H9 (cell line): ENCODE measurements at regions not wholly inside any gene's neighbourhood (a gene's known extent, or its start where the extent isn't known, plus 50 kb on each side); places are given as distances from the start of the nearest gene placed in this dataset.

Experiments used
- DNase-seq: peaks from one replicate; pipeline ENCODE4 v3.0.0-alpha.2; 2017
- H2AFZ ChIP-seq: one replicate; pipeline ENCODE4 v1.6.1; 2013; ENCODE audit warnings: mild to moderate bottlenecking, low read length, control low read depth, moderate library complexity
- H2AK5ac ChIP-seq: 2 replicates; pipeline ENCODE4 v1.6.1; 2013; ENCODE audit warnings: low read length, control low read depth, mixed read lengths; ENCODE audit not compliant: insufficient read length
- H2BK120ac ChIP-seq: one replicate; pipeline ENCODE4 v1.6.1; 2013; ENCODE audit warnings: low read depth, mild to moderate bottlenecking, low read length, control low read depth, inconsistent platforms; ENCODE audit not compliant: poor library complexity, severe bottlenecking
- H2BK12ac ChIP-seq: 2 replicates; pipeline ENCODE4 v1.6.1; 2013; ENCODE audit warnings: low read length, control low read depth, mixed read lengths, low read depth; ENCODE audit not compliant: insufficient read length
- H2BK15ac ChIP-seq: 2 replicates; pipeline ENCODE4 v1.6.1; 2013; ENCODE audit warnings: low read depth, low read length, control low read depth
- H2BK20ac ChIP-seq: one replicate; pipeline ENCODE4 v1.6.1; 2013; ENCODE audit warnings: low read depth, mild to moderate bottlenecking, low read length, control low read depth, inconsistent platforms; ENCODE audit not compliant: poor library complexity, severe bottlenecking
- H2BK5ac ChIP-seq: 2 replicates; pipeline ENCODE4 v1.6.1; 2013; ENCODE audit warnings: low read length, control low read depth, mixed read lengths; ENCODE audit not compliant: insufficient read length
- H3K14ac ChIP-seq: 2 replicates; pipeline ENCODE4 v1.6.1; 2013; ENCODE audit warnings: low read length, control low read depth; ENCODE audit not compliant: insufficient read depth
- H3K18ac ChIP-seq: 2 replicates; pipeline ENCODE4 v1.6.1; 2013; ENCODE audit warnings: low read depth, mild to moderate bottlenecking, mixed read lengths, low read length, control low read depth; ENCODE audit not compliant: insufficient read length
- H3K23ac ChIP-seq: 2 replicates; pipeline ENCODE4 v1.6.1; 2013; ENCODE audit warnings: low read length, control low read depth, mixed read lengths, low read depth; ENCODE audit not compliant: insufficient read length
- H3K23me2 ChIP-seq: 2 replicates; pipeline ENCODE4 v1.6.1; 2013; ENCODE audit warnings: low read depth, mild to moderate bottlenecking, mixed read lengths, low read length, control low read depth; ENCODE audit not compliant: insufficient read length, poor library complexity, severe bottlenecking
- H3K27ac ChIP-seq: 2 replicates; pipeline ENCODE4 v1.5.1; 2013; ENCODE audit warnings: low read length, control low read depth, mixed read lengths, low read depth; ENCODE audit not compliant: insufficient read length
- H3K27me3 ChIP-seq: 2 replicates; pipeline ENCODE4 v1.6.1; 2013; ENCODE audit warnings: low read length, control low read depth, inconsistent platforms; ENCODE audit not compliant: insufficient read depth
- H3K4ac ChIP-seq: 2 replicates; pipeline ENCODE4 v1.6.1; 2013; ENCODE audit warnings: low read depth, mild to moderate bottlenecking, control low read depth, inconsistent platforms, low read length, moderate library complexity
- H3K4me1 ChIP-seq: 2 replicates; pipeline ENCODE4 v1.6.1; 2013; ENCODE audit warnings: low read length, control low read depth, inconsistent platforms; ENCODE audit not compliant: insufficient read depth
- H3K4me2 ChIP-seq: 2 replicates; pipeline ENCODE4 v1.6.1; 2013; ENCODE audit warnings: low read length, control low read depth, mixed read lengths; ENCODE audit not compliant: insufficient read length, insufficient read depth
- H3K56ac ChIP-seq: 2 replicates; pipeline ENCODE4 v1.6.1; 2013; ENCODE audit warnings: low read depth, mild to moderate bottlenecking, mixed read lengths, low read length, control low read depth; ENCODE audit not compliant: insufficient read length
- H3K79me1 ChIP-seq: 2 replicates; pipeline ENCODE4 v1.6.1; 2013; ENCODE audit warnings: low read depth, mild to moderate bottlenecking, moderate library complexity, low read length, control low read depth, inconsistent platforms; ENCODE audit not compliant: insufficient read depth, poor library complexity, severe bottlenecking
- H3K79me2 ChIP-seq: 2 replicates; pipeline ENCODE4 v1.6.1; 2013; ENCODE audit warnings: low read length, control low read depth, inconsistent platforms; ENCODE audit not compliant: insufficient read depth
- H3K9ac ChIP-seq: 2 replicates; pipeline ENCODE4 v1.6.1; 2013; ENCODE audit warnings: low read length, control low read depth, mixed read lengths; ENCODE audit not compliant: insufficient read length; ENCODE audit errors: extremely low read depth
- H3K9me3 ChIP-seq: one replicate; pipeline ENCODE4 v1.6.1; 2013; ENCODE audit warnings: low read depth, low read length, inconsistent platforms; ENCODE audit not compliant: control insufficient read depth
- H3T11ph ChIP-seq: one replicate; pipeline ENCODE4 v1.6.1; 2013; ENCODE audit warnings: mild to moderate bottlenecking, low read length, control low read depth, inconsistent platforms
- H4K20me1 ChIP-seq: one replicate; pipeline ENCODE4 v1.6.1; 2013; ENCODE audit not compliant: control insufficient read depth, insufficient read length, insufficient read depth
- H4K5ac ChIP-seq: 2 replicates; pipeline ENCODE4 v1.6.1; 2013; ENCODE audit warnings: low read depth, mild to moderate bottlenecking, mixed read lengths, low read length, control low read depth; ENCODE audit not compliant: insufficient read length
- H4K8ac ChIP-seq: replicated peaks from 2 replicates; pipeline ENCODE4 v1.6.1; 2013; ENCODE audit warnings: low read length, control low read depth, mixed read lengths, low read depth; ENCODE audit not compliant: insufficient read length
- H4K91ac ChIP-seq: 2 replicates; pipeline ENCODE4 v1.6.1; 2013; ENCODE audit warnings: low read depth, mild to moderate bottlenecking, moderate library complexity, mixed read lengths, low read length, control low read depth; ENCODE audit not compliant: insufficient read length
- H3K27ac Mint-ChIP-seq, 3 experiments: 2 replicates in 2 of 3; 3 replicates in 1 of 3; pipeline ENCODE4 v1.8.0; 2020 to 2021; ENCODE audit warnings: mixed read lengths in 3 of 3, mild to moderate bottlenecking in 1 of 3, moderate library complexity in 1 of 3
- H3K27me3 Mint-ChIP-seq: 2 replicates; pipeline ENCODE4 v1.8.0; 2021; ENCODE audit warnings: low read depth, mild to moderate bottlenecking, moderate library complexity, mixed read lengths
- H3K36me3 Mint-ChIP-seq, 3 experiments: 2 replicates in 2 of 3; 3 replicates in 1 of 3; pipeline ENCODE4 v1.8.0; 2020 to 2021; ENCODE audit warnings: low read depth in 3 of 3, mixed read lengths in 3 of 3; ENCODE audit not compliant: insufficient read depth in 1 of 3
- H3K4me1 Mint-ChIP-seq, 2 experiments: 2 replicates each; pipeline ENCODE4 v1.8.0; 2020; ENCODE audit warnings: mixed read lengths in 2 of 2
- H3K4me3 Mint-ChIP-seq, 2 experiments: 2 replicates in 1 of 2; 3 replicates in 1 of 2; pipeline ENCODE4 v1.8.0; 2020 to 2021; ENCODE audit warnings: mild to moderate bottlenecking in 2 of 2, mixed read lengths in 2 of 2, moderate library complexity in 1 of 2
- H3K9me3 Mint-ChIP-seq, 2 experiments: 2 replicates in 1 of 2; 3 replicates in 1 of 2; pipeline ENCODE4 v1.8.0; 2020; ENCODE audit warnings: mild to moderate bottlenecking in 2 of 2, mixed read lengths in 2 of 2, moderate library complexity in 1 of 2
- CTCF ChIP-seq: fragments of 200-600 bp; sonication (generic); conservative IDR thresholded peaks from 3 replicates; pipeline ENCODE4 v1.8.0; 2021; ENCODE audit warnings: antibody characterized with exemption, mild to moderate bottlenecking
- WGBS: extraction: QIAGEN DNeasy Blood & Tissue Kit; methylation state at CpG from one replicate; pipeline ENCODE4 v1.1.7; 2013; ENCODE audit warnings: missing lambda C conversion rate, low lambda C conversion rate, mixed read lengths; ENCODE audit not compliant: insufficient read length; ENCODE audit errors: extremely low coverage; 5-methylcytosine and 5-hydroxymethylcytosine counted together

- Histone ChIP-seq H3K4me2 (no peak overlapping the region), H2BK15ac (no peak overlapping the region), H3K23ac (no peak overlapping the region), H3K14ac (no peak overlapping the region), H2AK5ac (no peak overlapping the region), H3K27ac (no peak overlapping the region), H3K9me3 (no peaks in the 10 kb centered on the region), H3K18ac (no peak overlapping the region), H4K8ac (no peak overlapping the region), H3K4me1 (peaks cover 9% of the 10 kb centered on the region; the same call in 1 of the 2 replicates), H3T11ph (no peak overlapping the region), H2BK12ac (no peak overlapping the region), H4K91ac (no peak overlapping the region), H3K4ac (no peak overlapping the region), H3K27me3 (no peaks in the 10 kb centered on the region), H2BK20ac (no peak overlapping the region), H3K56ac (no peak overlapping the region), H3K79me1 (no peaks in the 10 kb centered on the region), H3K23me2 (no peaks in the 10 kb centered on the region), H2BK5ac (no peak overlapping the region), H4K20me1 (no peaks in the 10 kb centered on the region), H4K5ac (no peak overlapping the region), H3K9ac (no peak overlapping the region), H3K79me2 (no peaks in the 10 kb centered on the region), H2AFZ (no peak overlapping the region), H2BK120ac (no peak overlapping the region)
- no peaks in the 10 kb centered on the region for H3K27me3 Mint-ChIP-seq
- no CpG with 5 or more reads among the region's 3 CpGs for WGBS
- no peak for TF ChIP-seq CTCF
- no peak overlapping the region for H3K4me3 Mint-ChIP-seq
- no peaks in the 10 kb centered on the region; a peak in 1 of 5 replicates for H3K9me3 Mint-ChIP-seq
- H3K36me3 Mint-ChIP-seq = peaks cover 0 to 11% (median 0%) of the 10 kb centered on the region in 3 experiments; a peak in 1 of 7 replicates
- H3K4me1 Mint-ChIP-seq = peaks cover 29 to 33% of the 10 kb centered on the region in 2 experiments
- DNase-seq = no peak
- H3K27ac Mint-ChIP-seq = no peak overlapping the region
Observed at GRCh38 chr10:81248886-81249285, 626.1 kb upstream of the NRG3 start.
